Spleen (tissue), 11 donors: ENCODE measurements at regions not wholly inside any gene's neighbourhood (a gene's known extent, or its start where the extent isn't known, plus 50 kb on each side); places are given as distances from the start of the nearest gene placed in this dataset.

Experiments used
- DNase-seq: peaks from one replicate; pipeline ENCODE4 v3.0.0-alpha.2; 2020
- H3K27ac ChIP-seq, 8 donors: fragments of 200-600 bp; sonication (generic) in 7 of 8; 1 replicate in 4 of 8; 2 replicates in 4 of 8; pipeline versions ENCODE4 v1.5.0 to v1.8.0; 2016 to 2021; ENCODE audit warnings: inconsistent platforms in 4 of 8, mild to moderate bottlenecking in 4 of 8, moderate library complexity in 1 of 8
- H3K27me3 ChIP-seq, 7 donors: fragments of 200-600 bp; sonication (generic) in 6 of 7; replicated peaks in 1 of 7; 1 replicate in 4 of 7; 2 replicates in 3 of 7; pipeline versions ENCODE4 v1.5.0 to v1.8.0; 2016 to 2021; ENCODE audit warnings: inconsistent platforms in 3 of 7, mild to moderate bottlenecking in 1 of 7
- H3K36me3 ChIP-seq, 6 donors: fragments of 200-600 bp; sonication (generic) in 5 of 6; 1 replicate in 4 of 6; 2 replicates in 2 of 6; pipeline versions ENCODE4 v1.5.0 to v1.8.0; 2016 to 2021; ENCODE audit warnings: inconsistent platforms in 2 of 6
- H3K4me1 ChIP-seq, 6 donors: fragments of 200-600 bp; sonication (generic) in 5 of 6; 1 replicate in 3 of 6; 2 replicates in 3 of 6; pipeline versions ENCODE4 v1.5.0 to v1.8.0; 2016 to 2021; ENCODE audit warnings: inconsistent platforms in 3 of 6
- H3K4me3 ChIP-seq, 8 donors: fragments of 200-600 bp; sonication (generic) in 7 of 8; 1 replicate in 4 of 8; 2 replicates in 4 of 8; pipeline versions ENCODE4 v1.5.0 to v1.8.0; 2016 to 2021; ENCODE audit warnings: inconsistent platforms in 4 of 8, mild to moderate bottlenecking in 4 of 8, moderate library complexity in 2 of 8
- H3K9me3 ChIP-seq, 8 donors: fragments of 200-600 bp; sonication (generic) in 7 of 8; 1 replicate in 4 of 8; 2 replicates in 4 of 8; pipeline versions ENCODE4 v1.5.0 to v1.8.0; 2016 to 2021; ENCODE audit warnings: inconsistent platforms in 4 of 8
- POLR2A ChIP-seq, 3 donors: fragments of 450-650 bp; IDR thresholded peaks; one replicate each; pipeline ENCODE4 v1.5.1; 2017; ENCODE audit warnings: antibody characterized with exemption in 3 of 3, mild to moderate bottlenecking in 1 of 3
- POLR2AphosphoS5 ChIP-seq, 3 donors: sonication (generic); formaldehyde crosslinking; IDR thresholded peaks; one replicate each; pipeline ENCODE4 v1.5.1; 2017; ENCODE audit warnings: antibody characterized with exemption in 3 of 3
- WGBS, 5 donors: extraction: QIAGEN DNeasy Blood & Tissue Kit in 3 of 5; methylation state at CpG; one replicate each; pipeline versions ENCODE4 v1.1.5 to v1.1.7; 2013 to 2018; 5-methylcytosine and 5-hydroxymethylcytosine counted together
- intact Hi-C: fragments of 100-400 bp; cut with DNase I; formaldehyde crosslinking; loops from one replicate; pipeline ENCODE4 v1.15.0; 2023; ENCODE audit warnings: low total_unique reads
- TF ChIP-seq, protein P1 (sequence below), 11 experiments: fragments of 200-600 bp in 7 of 11; fragments of 450-650 bp in 4 of 11; sonication (generic) in 4 of 11; IDR thresholded peaks in 8 of 11; conservative IDR thresholded peaks in 3 of 11; 1 replicate in 7 of 11; 2 replicates in 4 of 11; pipeline versions ENCODE4 v1.4.0 to v1.8.0; 2016 to 2021; ENCODE audit warnings: antibody characterized with exemption in 11 of 11, inconsistent platforms in 4 of 11, mild to moderate bottlenecking in 1 of 11
- donor health status: healthy with polysubstance abuse.
- donor health status: DM: no; HTN: no; CAD: no; lungs with moderate emphysema.
- donor health status: DM: no; HTN: no; CAD: no.
- donor health status: Bipolar disorder and iron deficiency.
- donor health status: healthy.
- donor health status: DM: no; HTN: no; CAD: no.
- donor health status: DM: yes; HTN: yes; CAD: no.

DNA sequence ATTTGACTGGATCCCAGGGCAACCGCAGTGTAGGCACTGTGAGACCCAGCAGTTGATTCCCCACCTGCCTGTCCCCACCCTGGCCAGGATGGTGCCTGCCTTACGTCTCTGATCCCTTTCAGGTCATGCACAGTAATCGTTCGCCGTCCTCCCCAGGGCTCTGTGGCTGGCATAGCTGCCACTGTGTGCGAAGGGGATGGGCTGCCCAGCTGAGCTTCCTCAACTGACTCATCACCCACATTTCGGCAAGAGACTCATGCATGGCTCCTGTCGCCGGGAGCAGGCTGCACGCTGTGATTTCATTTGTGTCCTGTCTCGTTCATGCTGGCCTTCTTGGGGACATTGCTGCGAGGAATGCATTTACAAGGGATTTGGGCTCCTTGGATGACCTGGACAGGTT is 252.4 kb downstream of the KLF6 start:
- H3K27ac ChIP-seq = no peak overlapping the region
- H3K36me3 ChIP-seq = no peaks in the 10 kb centered on the region
- DNase-seq = no peak
- intact Hi-C loops = no loop called here
- H3K4me3 ChIP-seq = no peak overlapping the region
- no peaks in the 10 kb centered on the region for H3K27me3 ChIP-seq
- no peaks in the 10 kb centered on the region for H3K9me3 ChIP-seq
- 87 to 94% (median 91%) methylated on average over 12 of the region's 12 CpGs for WGBS, 5 donors
- no peaks in the 10 kb centered on the region for H3K4me1 ChIP-seq
- TF ChIP-seq POLR2AphosphoS5 (IDR thresholded peaks at IDR 0.05) (no peak), POLR2A (IDR thresholded peaks at IDR 0.05) (no peak)
- TF ChIP-seq, protein P1, sequence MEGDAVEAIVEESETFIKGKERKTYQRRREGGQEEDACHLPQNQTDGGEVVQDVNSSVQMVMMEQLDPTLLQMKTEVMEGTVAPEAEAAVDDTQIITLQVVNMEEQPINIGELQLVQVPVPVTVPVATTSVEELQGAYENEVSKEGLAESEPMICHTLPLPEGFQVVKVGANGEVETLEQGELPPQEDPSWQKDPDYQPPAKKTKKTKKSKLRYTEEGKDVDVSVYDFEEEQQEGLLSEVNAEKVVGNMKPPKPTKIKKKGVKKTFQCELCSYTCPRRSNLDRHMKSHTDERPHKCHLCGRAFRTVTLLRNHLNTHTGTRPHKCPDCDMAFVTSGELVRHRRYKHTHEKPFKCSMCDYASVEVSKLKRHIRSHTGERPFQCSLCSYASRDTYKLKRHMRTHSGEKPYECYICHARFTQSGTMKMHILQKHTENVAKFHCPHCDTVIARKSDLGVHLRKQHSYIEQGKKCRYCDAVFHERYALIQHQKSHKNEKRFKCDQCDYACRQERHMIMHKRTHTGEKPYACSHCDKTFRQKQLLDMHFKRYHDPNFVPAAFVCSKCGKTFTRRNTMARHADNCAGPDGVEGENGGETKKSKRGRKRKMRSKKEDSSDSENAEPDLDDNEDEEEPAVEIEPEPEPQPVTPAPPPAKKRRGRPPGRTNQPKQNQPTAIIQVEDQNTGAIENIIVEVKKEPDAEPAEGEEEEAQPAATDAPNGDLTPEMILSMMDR (IDR thresholded peaks at IDR 0.05 in 8 of 11, conservative IDR thresholded peaks at IDR 0.05 in 3 of 11) = no peak

DNA sequence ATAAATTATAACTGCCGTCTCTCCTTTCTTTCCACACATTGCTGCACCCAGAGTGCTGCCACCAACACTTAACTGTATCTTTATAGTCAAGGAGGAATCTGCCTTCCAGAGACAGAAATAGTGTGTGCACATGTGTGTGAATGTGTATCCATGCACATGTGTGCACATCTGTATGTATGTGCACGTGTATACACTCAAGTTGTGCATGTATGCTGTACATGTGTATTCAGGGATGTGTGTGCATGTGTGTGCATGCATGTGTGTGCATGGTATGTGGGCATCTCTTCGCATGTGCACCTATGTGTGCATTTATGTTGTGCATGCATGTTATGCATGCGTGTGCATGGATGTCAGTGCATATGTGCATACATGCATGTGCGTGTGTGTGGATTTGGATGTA is 253.3 kb downstream of the KLF6 start:
- no peaks in the 10 kb centered on the region for H3K27me3 ChIP-seq
- DNase-seq = no peak
- no peaks in the 10 kb centered on the region for H3K4me1 ChIP-seq
- no peak for TF ChIP-seq POLR2A (IDR thresholded peaks at IDR 0.05)
- TF ChIP-seq, protein P1 (IDR thresholded peaks at IDR 0.05 in 8 of 11, conservative IDR thresholded peaks at IDR 0.05 in 3 of 11) = no peak
- TF ChIP-seq POLR2AphosphoS5 (IDR thresholded peaks at IDR 0.05) = no peak
- H3K4me3 ChIP-seq = no peak overlapping the region
- intact Hi-C loops = no loop called here
- no peaks in the 10 kb centered on the region for H3K9me3 ChIP-seq
- H3K36me3 ChIP-seq = no peaks in the 10 kb centered on the region
- H3K27ac ChIP-seq = no peak overlapping the region
- 84 to 95% (median 93%) methylated on average over 5 of the region's 5 CpGs for WGBS, 5 donors

DNA sequence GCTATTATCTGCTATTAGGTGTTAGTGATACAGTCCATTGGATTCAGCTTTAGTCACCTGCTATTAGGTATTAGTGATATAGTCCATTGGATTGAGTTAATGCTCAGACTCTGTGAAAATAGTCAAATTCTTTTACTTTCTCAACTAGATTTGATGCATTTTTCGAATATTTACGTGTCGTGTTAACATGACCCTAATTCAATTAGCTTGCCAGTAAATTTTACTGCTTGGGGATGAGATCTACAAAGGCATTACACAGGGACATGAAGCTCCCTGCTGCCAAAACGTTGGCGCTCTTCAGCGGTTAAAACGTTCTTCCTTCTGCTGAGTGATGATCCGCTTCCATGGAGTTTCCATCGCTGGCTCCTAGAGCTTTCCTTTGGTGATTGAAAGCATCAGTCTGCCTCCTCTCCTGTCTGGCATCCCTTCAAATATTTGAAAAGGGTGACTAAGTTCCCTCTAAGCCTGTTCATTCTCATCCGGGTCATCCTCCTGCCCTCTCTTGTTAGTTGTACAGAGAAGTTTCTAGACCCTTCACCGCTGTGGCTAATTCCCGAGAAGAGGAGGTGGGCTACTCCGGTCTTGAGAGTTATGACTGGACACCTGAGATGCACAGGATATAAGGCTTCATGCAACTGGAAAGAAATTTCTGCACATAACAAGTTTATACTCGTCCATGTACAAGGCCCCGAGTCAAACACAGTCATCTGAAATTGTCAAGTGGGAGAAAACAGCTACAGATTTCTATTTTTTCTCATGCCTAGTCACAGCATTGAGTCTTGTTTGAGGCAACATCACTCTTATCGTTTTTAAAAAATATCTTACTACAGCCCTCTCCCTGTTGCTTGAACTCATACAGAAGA is 254.0 kb downstream of the KLF6 start:
- Histone ChIP-seq H3K36me3 (no peaks in the 10 kb centered on the region), H3K4me3 (no peak overlapping the region), H3K27ac (no peak overlapping the region), H3K4me1 (no peaks in the 10 kb centered on the region), H3K27me3 (no peaks in the 10 kb centered on the region), H3K9me3 (no peaks in the 10 kb centered on the region)
- no peak for DNase-seq
- TF ChIP-seq, protein P1 (IDR thresholded peaks at IDR 0.05 in 8 of 11, conservative IDR thresholded peaks at IDR 0.05 in 3 of 11) = no peak
- no peak for TF ChIP-seq POLR2AphosphoS5 (IDR thresholded peaks at IDR 0.05)
- no peak for TF ChIP-seq POLR2A (IDR thresholded peaks at IDR 0.05)
- WGBS, 5 donors = 90 to 95% (median 91%) methylated on average over 16 of the region's 16 CpGs
- intact Hi-C loops = no loop called here

DNA sequence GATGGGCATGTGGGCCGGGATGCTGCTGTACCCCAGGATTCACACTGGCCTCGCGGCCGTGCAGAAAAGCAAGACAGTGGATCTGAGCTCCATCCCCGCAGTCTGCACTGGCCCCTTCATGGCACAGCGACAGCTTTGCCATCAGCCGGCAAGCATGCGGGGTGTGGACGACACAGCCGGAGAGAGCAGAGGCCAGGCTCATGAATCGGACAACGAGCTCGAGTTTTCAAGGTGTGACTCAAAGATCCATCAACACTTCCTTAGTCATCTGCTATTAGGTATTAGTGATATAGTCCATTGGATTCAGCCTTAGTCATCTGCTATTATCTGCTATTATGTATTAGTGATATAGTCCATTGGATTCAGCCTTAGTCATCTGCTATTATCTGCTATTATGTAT is 254.7 kb downstream of the KLF6 start:
- Histone ChIP-seq H3K9me3 (no peaks in the 10 kb centered on the region), H3K27ac (no peak overlapping the region), H3K36me3 (no peaks in the 10 kb centered on the region), H3K27me3 (no peaks in the 10 kb centered on the region), H3K4me3 (no peak overlapping the region), H3K4me1 (no peaks in the 10 kb centered on the region)
- intact Hi-C loops = no loop called here
- 94 to 97% (median 96%) methylated on average over 13 of the region's 13 CpGs for WGBS, 5 donors
- no peak for DNase-seq
- TF ChIP-seq POLR2AphosphoS5 (IDR thresholded peaks at IDR 0.05) = no peak
- no peak for TF ChIP-seq POLR2A (IDR thresholded peaks at IDR 0.05)
- TF ChIP-seq, protein P1 (IDR thresholded peaks at IDR 0.05 in 8 of 11, conservative IDR thresholded peaks at IDR 0.05 in 3 of 11) = no peak
